ENCODE measurements at regions not wholly inside any gene's neighbourhood (a gene's known extent, or its start where the extent isn't known, plus 50 kb on each side); places are given as distances from the start of the nearest gene placed in this dataset.

DNA sequence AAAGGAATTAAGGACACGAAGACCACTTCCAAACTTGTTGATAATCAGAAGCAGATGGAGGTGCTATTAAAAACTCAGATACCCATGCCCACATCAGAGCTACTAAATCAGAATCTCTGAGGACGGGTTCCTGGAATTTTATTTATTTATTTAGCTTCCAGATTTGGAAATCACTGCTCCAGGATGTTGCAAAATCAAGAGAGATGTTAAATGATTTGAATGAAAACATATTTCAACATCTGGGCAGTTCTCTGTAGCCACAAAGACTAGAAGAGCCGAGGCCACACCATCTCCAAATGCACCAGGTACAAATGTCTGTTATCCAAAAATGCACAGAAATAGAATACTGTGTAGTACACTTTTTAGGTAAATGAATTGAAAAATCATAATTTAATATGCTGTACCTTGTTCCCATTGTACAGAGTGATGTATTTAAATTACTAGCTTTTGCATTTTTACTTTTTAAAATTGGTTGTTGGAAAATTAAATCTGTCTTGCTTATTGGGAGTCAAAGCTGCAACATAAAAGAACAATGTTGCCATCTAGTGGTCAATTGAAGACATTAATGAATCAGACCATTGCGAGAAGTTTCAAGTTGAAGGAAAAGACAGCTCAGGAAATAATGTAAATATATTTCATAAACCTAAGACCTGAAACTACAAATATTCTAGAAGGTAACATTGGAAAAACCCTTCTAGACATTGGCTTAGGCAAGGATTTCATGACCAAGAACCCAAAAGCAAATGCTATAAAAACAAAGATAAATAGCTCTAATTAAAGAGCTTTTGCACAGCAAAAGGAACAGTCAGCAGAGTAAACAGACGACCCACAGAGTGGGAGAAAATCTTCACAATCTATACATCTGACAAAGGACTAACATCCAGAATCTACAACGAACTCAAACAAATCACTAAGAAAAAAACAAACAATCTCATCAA, 151.3 kb upstream of the TTC29 start:
- peak; percentile 11; the same call in 1 of the 2 replicates for TF ChIP-seq CTCF (IDR thresholded peaks at IDR 0.05; ENCODE audit: low read depth, low read length)

GRCh38 chr4:147101678-147102077, 156.0 kb upstream of the TTC29 start:
- H3K4me3 ChIP-seq (ENCODE audit: low read depth, low read length), result no peak overlapping the region
- TF ChIP-seq CTCF (IDR thresholded peaks at IDR 0.05; ENCODE audit: low read depth, low read length), result no peak

More for the DNA sequence above, 151.3 kb upstream of the TTC29 start:
- no peak overlapping the region for H3K4me3 ChIP-seq (ENCODE audit: low read depth, low read length)

DNA sequence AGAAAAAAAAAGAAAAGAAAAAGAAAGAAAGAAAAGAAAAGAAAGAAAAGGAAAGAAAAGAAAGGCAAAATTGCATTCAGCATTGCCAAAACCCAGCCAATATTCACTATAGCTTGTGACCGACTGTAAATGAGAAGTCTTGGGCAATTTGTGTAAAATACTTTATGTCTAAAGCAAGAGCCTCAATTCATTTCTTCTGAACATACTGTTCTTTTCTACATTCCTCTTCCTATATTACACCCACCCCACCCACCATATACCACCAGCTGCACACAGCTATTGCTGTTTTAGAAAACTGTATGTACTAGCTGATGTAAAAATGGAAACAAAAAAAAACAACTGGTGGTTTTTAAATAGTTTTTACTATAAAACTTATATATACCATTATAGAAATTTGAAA, 156.9 kb upstream of the TTC29 start:
- no peak overlapping the region for H3K4me3 ChIP-seq (ENCODE audit: low read depth, low read length)
- TF ChIP-seq CTCF (IDR thresholded peaks at IDR 0.05; ENCODE audit: low read depth, low read length), result no peak

DNA sequence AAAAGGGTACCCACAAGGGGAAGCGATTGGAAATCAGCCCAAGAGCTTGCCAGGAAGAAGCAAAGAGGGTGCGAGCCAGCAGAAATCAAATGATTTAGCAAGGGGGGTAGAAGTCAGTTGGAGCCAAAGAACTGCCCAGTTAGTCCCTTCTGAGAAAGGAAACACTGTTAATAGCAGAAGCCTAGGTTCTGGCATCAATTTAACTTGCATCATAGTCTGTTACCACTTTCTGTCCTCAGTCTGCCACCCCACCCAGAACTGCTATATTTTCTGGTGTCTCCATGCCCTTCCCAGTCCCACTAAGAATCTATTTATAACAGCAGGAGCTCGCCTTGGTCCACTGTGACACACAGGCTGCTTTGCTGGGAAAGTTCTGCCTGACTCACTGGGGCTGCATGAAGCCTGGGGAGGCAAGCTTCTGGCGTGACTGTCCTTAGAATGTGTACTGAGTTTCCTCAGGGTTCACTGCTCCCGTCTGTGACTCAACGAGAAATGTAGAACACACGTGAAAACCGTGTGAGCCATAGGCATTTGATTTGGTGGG, 157.8 kb upstream of the TTC29 start:
- no peak for TF ChIP-seq CTCF (IDR thresholded peaks at IDR 0.05; ENCODE audit: low read depth, low read length)
- H3K4me3 ChIP-seq (ENCODE audit: low read depth, low read length), result no peak overlapping the region; the same call in 1 of the 2 replicates

- H3K4me3 ChIP-seq (ENCODE audit: low read depth, low read length), result no peak overlapping the region
- no peak for TF ChIP-seq CTCF (IDR thresholded peaks at IDR 0.05; ENCODE audit: low read depth, low read length)
Measured at GRCh38 chr4:147104768-147105167, 159.1 kb upstream of the TTC29 start.

- no peak for TF ChIP-seq CTCF (IDR thresholded peaks at IDR 0.05; ENCODE audit: low read depth, low read length)
- no peak overlapping the region for H3K4me3 ChIP-seq (ENCODE audit: low read depth, low read length)
Measured at GRCh38 chr4:147108409-147108808, 162.7 kb upstream of the TTC29 start.

GRCh38 chr4:147109800-147110199, 164.1 kb upstream of the TTC29 start:
- H3K4me3 ChIP-seq (ENCODE audit: low read depth, low read length), result no peak overlapping the region
- TF ChIP-seq CTCF (IDR thresholded peaks at IDR 0.05; ENCODE audit: low read depth, low read length), result no peak
